Mammary epithelial cell (primary cell): ENCODE measurements at regions not wholly inside any gene's neighbourhood (a gene's known extent, or its start where the extent isn't known, plus 50 kb on each side); places are given as distances from the start of the nearest gene placed in this dataset.

Source experiments
- CTCF ChIP-seq, 2 donors: IDR thresholded peaks in 1 of 2; conservative IDR thresholded peaks in 1 of 2; 2 replicates each; pipeline ENCODE4 v1.5.1; 2011 to 2012; ENCODE audit warnings: inconsistent platforms in 2 of 2, low read length in 2 of 2, mild to moderate bottlenecking in 2 of 2, control low read depth in 1 of 2, low read depth in 1 of 2; ENCODE audit not compliant: insufficient read depth in 1 of 2; ENCODE audit errors: extremely low read depth in 1 of 2
- EZH2 ChIP-seq: IDR thresholded peaks from 2 replicates; pipeline ENCODE4 v1.6.1; 2012; ENCODE audit warnings: low read length, inconsistent platforms, borderline replicate concordance

GRCh38 chr12:92229381-92229780 is 83.7 kb upstream of the BTG1 start:
- TF ChIP-seq CTCF (conservative IDR thresholded peaks at IDR 0.05 in 1 of 2, IDR thresholded peaks at IDR 0.05 in 1 of 2; ENCODE audit: extremely low read depth in 1 of 2, insufficient read depth in 1 of 2, low read depth in 1 of 2, low read length in 2 of 2) (no peak), EZH2 (no peak)
